Mucosa of descending colon (tissue), 3 donors: ENCODE measurements at regions not wholly inside any gene's neighbourhood (a gene's known extent, or its start where the extent isn't known, plus 50 kb on each side); places are given as distances from the start of the nearest gene placed in this dataset.

Experiments used
- ATAC-seq: fragments of 200-7000 bp; cut with Tn5 transposase; one replicate; pipeline ENCODE4 v1.9.1; 2020; ENCODE audit warnings: mild to moderate bottlenecking, moderate library complexity
- DNase-seq, 3 donors: peaks; one replicate each; pipeline ENCODE4 v3.0.0-alpha.2; 2020
- H3K36me3 ChIP-seq: fragments of 200-600 bp; one replicate; pipeline ENCODE4 v1.8.0; 2021; ENCODE audit warnings: low read depth, mild to moderate bottlenecking
- H3K4me1 ChIP-seq: fragments of 200-600 bp; one replicate; pipeline ENCODE4 v1.8.0; 2021; ENCODE audit warnings: low read depth, mild to moderate bottlenecking
- H3K4me3 ChIP-seq: fragments of 200-600 bp; one replicate; pipeline ENCODE4 v1.8.0; 2021; ENCODE audit warnings: mild to moderate bottlenecking
- H3K9me3 ChIP-seq: fragments of 200-600 bp; one replicate; pipeline ENCODE4 v1.8.0; 2021; ENCODE audit warnings: mild to moderate bottlenecking
- intact Hi-C, 2 donors: fragments of 100-400 bp; cut with DNase I in 1 of 2; cut with micrococcal nuclease in 1 of 2; formaldehyde crosslinking; loops; one replicate each; pipeline versions ENCODE4 v1.11.0 to v1.11.1; 2022; cut with DNase I, micrococcal nuclease
- TF ChIP-seq, protein P1 (sequence below): fragments of 200-600 bp; IDR thresholded peaks from one replicate; pipeline ENCODE4 v1.8.0; 2022; ENCODE audit warnings: antibody characterized with exemption, mild to moderate bottlenecking
- donor health status: DM: no; HTN: no; CAD: no; lungs with moderate emphysema.
- donor health status: DM: no; HTN: no; CAD: no.
- donor health status: DM: no; HTN: yes; CAD: no.

DNA sequence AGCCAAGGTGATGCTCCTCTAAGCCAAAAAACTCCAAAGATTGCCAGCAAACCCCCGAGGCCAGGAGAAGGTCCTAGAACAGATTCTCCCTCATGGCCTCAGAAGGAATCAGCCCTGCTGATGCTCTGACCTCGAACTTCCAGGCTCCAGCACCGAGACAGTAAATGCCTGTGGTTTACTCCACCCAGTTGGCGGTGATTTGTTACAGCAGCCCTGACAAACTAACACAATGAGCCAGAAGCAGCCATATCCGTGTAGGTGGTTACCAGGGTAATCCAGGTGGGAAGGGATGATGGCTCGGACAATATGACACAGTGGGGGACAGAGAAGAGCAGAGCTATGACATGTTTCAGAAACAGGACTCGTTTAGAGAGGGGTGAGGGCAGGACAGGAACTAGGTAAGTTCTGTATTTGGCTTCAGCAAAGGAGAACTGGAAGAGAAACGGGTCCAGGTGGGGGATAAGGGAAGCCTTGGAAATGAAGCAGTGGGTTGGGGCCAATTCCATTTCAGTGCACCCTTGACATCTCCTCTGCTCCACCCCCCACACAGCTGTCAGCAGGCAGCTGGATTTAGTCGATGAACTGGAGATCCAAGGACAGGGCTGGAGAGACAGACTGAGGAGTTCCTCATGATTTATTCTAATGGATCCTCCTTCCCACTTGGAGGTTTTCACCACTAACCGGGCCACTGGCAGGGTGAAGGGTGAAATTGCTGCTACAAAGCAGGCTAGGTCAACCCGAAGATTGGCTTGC is 179.7 kb upstream of the SH3BP4 start:
- Histone ChIP-seq H3K9me3 (no peaks in the 10 kb centered on the region), H3K36me3 (no peaks in the 10 kb centered on the region), H3K4me3 (no peak overlapping the region), H3K4me1 (no peaks in the 10 kb centered on the region)
- ATAC-seq (no peak), DNase-seq (no peak)
- intact Hi-C loops = no loop called here
- TF ChIP-seq, protein P1, sequence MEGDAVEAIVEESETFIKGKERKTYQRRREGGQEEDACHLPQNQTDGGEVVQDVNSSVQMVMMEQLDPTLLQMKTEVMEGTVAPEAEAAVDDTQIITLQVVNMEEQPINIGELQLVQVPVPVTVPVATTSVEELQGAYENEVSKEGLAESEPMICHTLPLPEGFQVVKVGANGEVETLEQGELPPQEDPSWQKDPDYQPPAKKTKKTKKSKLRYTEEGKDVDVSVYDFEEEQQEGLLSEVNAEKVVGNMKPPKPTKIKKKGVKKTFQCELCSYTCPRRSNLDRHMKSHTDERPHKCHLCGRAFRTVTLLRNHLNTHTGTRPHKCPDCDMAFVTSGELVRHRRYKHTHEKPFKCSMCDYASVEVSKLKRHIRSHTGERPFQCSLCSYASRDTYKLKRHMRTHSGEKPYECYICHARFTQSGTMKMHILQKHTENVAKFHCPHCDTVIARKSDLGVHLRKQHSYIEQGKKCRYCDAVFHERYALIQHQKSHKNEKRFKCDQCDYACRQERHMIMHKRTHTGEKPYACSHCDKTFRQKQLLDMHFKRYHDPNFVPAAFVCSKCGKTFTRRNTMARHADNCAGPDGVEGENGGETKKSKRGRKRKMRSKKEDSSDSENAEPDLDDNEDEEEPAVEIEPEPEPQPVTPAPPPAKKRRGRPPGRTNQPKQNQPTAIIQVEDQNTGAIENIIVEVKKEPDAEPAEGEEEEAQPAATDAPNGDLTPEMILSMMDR = no peak

DNA sequence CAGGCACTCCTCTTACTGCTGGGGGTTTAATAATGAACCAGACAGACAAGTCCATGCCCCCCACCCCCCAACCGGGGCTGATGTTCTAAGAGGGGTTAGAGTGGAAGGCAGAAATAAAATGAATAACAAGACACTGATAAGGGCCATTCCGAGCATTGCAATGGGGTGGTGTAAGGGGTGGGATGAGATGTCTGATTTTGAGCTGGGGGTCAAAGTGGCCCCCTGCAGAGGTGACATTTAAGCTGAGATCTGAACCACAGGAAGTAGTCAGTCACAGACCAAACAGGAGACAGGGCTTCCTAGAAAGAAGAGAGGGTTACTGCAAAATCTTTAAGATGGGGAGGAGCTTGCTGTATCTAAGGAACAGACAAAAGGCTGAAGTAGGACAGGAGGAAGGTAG is 180.6 kb upstream of the SH3BP4 start:
- DNase-seq (no peak), ATAC-seq (no peak)
- H3K9me3 ChIP-seq = no peaks in the 10 kb centered on the region
- no peaks in the 10 kb centered on the region for H3K4me1 ChIP-seq
- H3K36me3 ChIP-seq = no peaks in the 10 kb centered on the region
- intact Hi-C loops = no loop called here
- no peak overlapping the region for H3K4me3 ChIP-seq
- TF ChIP-seq, protein P1 = no peak

DNA sequence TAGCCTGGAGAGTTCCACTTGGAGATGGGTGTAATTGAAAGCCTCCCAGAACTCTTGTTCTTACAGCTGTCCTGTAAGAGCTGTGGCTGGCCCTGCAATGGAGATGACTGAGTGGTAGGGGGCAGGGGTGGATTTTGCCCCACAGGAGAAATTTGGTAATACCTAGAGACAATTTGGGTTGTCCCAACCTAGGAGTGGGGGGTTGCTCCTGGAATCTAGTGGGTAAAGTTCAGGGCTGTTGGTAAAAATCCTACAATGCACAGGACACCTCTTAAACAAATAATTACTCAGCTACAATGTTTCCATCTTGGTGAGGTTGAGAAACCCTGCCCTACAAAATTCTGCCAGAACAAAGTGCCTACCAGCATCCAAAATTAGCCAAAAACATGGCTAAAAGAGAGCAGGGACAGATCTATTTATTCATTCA is 181.1 kb upstream of the SH3BP4 start:
- TF ChIP-seq, protein P1 = no peak
- intact Hi-C loops = no loop called here
- H3K36me3 ChIP-seq = no peaks in the 10 kb centered on the region
- ATAC-seq (no peak), DNase-seq (no peak)
- H3K4me3 ChIP-seq = no peak overlapping the region
- H3K4me1 ChIP-seq = no peaks in the 10 kb centered on the region
- no peaks in the 10 kb centered on the region for H3K9me3 ChIP-seq

DNA sequence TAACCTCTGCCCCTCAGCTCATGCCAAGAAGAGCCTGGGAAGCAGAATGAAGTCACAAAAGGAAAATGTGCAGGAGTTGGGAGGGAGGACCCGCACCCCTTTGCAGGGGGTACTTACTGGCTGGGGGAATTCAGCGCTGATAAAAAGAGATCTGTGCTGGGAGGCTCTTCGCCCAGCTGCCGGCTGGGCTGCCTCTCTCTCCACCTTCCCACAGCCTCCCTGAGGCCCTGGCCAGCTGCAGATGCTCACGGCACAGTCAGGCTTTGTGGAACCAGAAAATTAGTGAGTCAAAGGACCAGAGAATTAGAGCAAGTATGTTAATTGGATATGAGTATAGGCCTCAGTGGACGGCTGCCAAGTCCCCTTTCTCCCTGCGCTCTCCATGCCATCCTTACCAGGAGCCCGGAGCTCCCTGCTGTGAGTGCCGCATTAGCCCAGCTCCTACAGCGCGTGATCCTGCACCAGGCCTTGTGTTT is 181.7 kb upstream of the SH3BP4 start:
- H3K9me3 ChIP-seq = no peaks in the 10 kb centered on the region
- no peak for ATAC-seq
- no peaks in the 10 kb centered on the region for H3K4me1 ChIP-seq
- no peak overlapping the region for H3K4me3 ChIP-seq
- intact Hi-C loops = no loop called here
- TF ChIP-seq, protein P1 = no peak
- no peaks in the 10 kb centered on the region for H3K36me3 ChIP-seq
- DNase-seq = no peak

DNA sequence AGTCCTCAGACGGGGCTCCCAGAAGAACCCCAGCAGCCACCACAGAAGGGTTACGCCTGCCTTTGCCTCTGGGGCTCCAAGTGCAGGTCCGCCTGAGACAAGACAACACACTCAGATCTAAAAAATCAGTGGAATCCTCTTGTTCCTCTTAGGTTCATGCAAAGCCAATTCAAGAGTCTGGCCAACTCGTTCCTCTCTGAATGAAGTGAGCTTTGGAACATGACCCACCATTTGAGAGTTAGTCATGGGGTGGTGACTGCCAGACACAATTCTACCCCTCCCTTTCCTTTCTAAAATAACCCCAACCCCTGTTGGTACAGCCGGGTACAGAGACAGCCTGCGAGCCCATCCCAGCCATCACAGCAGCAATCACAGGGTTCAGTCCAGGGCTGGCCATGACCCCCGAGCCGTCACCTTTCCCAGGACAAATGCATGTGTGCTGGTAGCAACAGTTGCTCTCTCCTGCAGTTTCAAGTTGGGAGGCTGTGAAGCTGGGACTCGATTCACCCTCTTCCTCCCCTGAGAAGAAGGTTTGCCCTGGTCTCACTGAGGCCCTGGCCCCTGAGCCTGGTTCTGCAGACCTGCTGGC is 183.1 kb upstream of the SH3BP4 start:
- no peak for DNase-seq
- Histone ChIP-seq H3K36me3 (no peaks in the 10 kb centered on the region), H3K4me3 (no peak overlapping the region), H3K9me3 (no peaks in the 10 kb centered on the region), H3K4me1 (no peaks in the 10 kb centered on the region)
- no peak for ATAC-seq
- TF ChIP-seq, protein P1 = no peak
- intact Hi-C loops = no loop called here
